PC-9 (cell line): ENCODE measurements at regions not wholly inside any gene's neighbourhood (a gene's known extent, or its start where the extent isn't known, plus 50 kb on each side); places are given as distances from the start of the nearest gene placed in this dataset.

Source experiments
- BruUV-seq: library from RNA; stranded (reverse); fragments of 400-500 nt; replicated peaks from 2 replicates; lab custom pipeline; 2021; lab: Mats Ljungman, UMichigan
- CTCF ChIA-PET: fragments of 300-600 bp; sonication (Branson Sonifier 250); formaldehyde crosslinking; loops from one replicate; lab custom pipeline; 2022; ENCODE audit warnings: antibody characterized with exemption; lab: Charles Lee
- POLR2A ChIA-PET: fragments of 300-600 bp; sonication (Branson Sonifier 250); formaldehyde crosslinking; loops from one replicate; lab custom pipeline; 2022; ENCODE audit warnings: antibody characterized with exemption; ENCODE audit not compliant: unreplicated experiment; lab: Charles Lee
- DNase-seq, 2 experiments: peaks; one replicate each; pipeline versions ENCODE4 v3.0.0 to v3.0.0-alpha.2; 2015 to 2022; ENCODE audit warnings: mixed read lengths in 1 of 2
- H2AFZ ChIP-seq: fragments of 200-600 bp; sonication (generic); 2 replicates; pipeline ENCODE4 v1.8.1; 2017; ENCODE audit warnings: antibody characterized with exemption
- H3F3A ChIP-seq: fragments of 200-600 bp; sonication (generic); 2 replicates; pipeline ENCODE4 v1.8.1; 2017; ENCODE audit warnings: antibody characterized with exemption, mild to moderate bottlenecking, low read depth; ENCODE audit not compliant: insufficient read depth
- H3K27ac ChIP-seq: fragments of 200-600 bp; sonication (generic); 2 replicates; pipeline ENCODE4 v1.6.1; 2016; ENCODE audit warnings: mixed run types
- H3K27me3 ChIP-seq: fragments of 200-600 bp; sonication (generic); 2 replicates; pipeline ENCODE4 v1.6.1; 2016; ENCODE audit warnings: low read depth, mixed run types; ENCODE audit not compliant: insufficient read depth
- H3K36me3 ChIP-seq: fragments of 200-600 bp; sonication (generic); 2 replicates; pipeline ENCODE4 v1.6.1; 2016; ENCODE audit warnings: low read depth, mixed run types
- H3K4me1 ChIP-seq: fragments of 200-600 bp; sonication (generic); replicated peaks from 2 replicates; pipeline ENCODE4 v1.6.1; 2016; ENCODE audit warnings: mixed run types; ENCODE audit not compliant: insufficient read depth
- H3K4me2 ChIP-seq: fragments of 200-600 bp; sonication (generic); 2 replicates; pipeline ENCODE4 v1.6.1; 2017; ENCODE audit warnings: mixed run types
- H3K4me3 ChIP-seq: fragments of 200-600 bp; sonication (generic); 2 replicates; pipeline ENCODE4 v1.6.1; 2016; ENCODE audit warnings: mixed run types
- H3K79me2 ChIP-seq: fragments of 200-600 bp; sonication (generic); 2 replicates; pipeline ENCODE4 v1.6.1; 2017; ENCODE audit warnings: low read depth, mixed run types
- H3K9me2 ChIP-seq: fragments of 200-600 bp; sonication (generic); 2 replicates; pipeline ENCODE4 v1.8.1; 2017; ENCODE audit warnings: mild to moderate bottlenecking; ENCODE audit not compliant: insufficient read depth
- H3K9me3 ChIP-seq: fragments of 200-600 bp; sonication (generic); 2 replicates; pipeline ENCODE4 v1.8.1; 2016; ENCODE audit warnings: low read depth; ENCODE audit not compliant: insufficient read depth
- H4K20me1 ChIP-seq: fragments of 200-600 bp; sonication (generic); 2 replicates; pipeline ENCODE4 v1.8.1; 2017; ENCODE audit not compliant: insufficient read depth
- CTCF ChIP-seq: fragments of 200-600 bp; sonication (generic); conservative IDR thresholded peaks from 2 replicates; pipeline ENCODE4 v1.6.1; 2017; ENCODE audit warnings: mixed run types, antibody characterized with exemption, mild to moderate bottlenecking, moderate library complexity
- EZH2 ChIP-seq: fragments of 200-600 bp; sonication (generic); IDR thresholded peaks from 2 replicates; pipeline ENCODE4 v1.8.0; 2017; ENCODE audit warnings: antibody characterized with exemption, low read depth
- intact Hi-C: fragments of 100-400 bp; cut with micrococcal nuclease; formaldehyde crosslinking; loops from one replicate; pipeline ENCODE4 v1.10.0; 2022; ENCODE audit not compliant: unreplicated experiment

GRCh38 chr2:15836689-15837610 is 103.4 kb upstream of the MYCN start:
- Histone ChIP-seq H3K79me2 (no peaks in the 10 kb centered on the region), H3F3A (no peaks in the 10 kb centered on the region), H3K4me2 (no peak overlapping the region), H3K36me3 (no peaks in the 10 kb centered on the region), H3K4me1 (peaks cover 11% of the 10 kb centered on the region; the same call in 1 of the 2 replicates), H3K9me2 (no peaks in the 10 kb centered on the region), H2AFZ (no peak overlapping the region), H4K20me1 (no peaks in the 10 kb centered on the region), H3K9me3 (no peaks in the 10 kb centered on the region), H3K27me3 (0 out of 2 replicates have a peak, but pooled peaks cover 10% of the 10 kb centered on the region), H3K4me3 (no peak overlapping the region), H3K27ac (no peak overlapping the region)
- no peak for DNase-seq
- ChIA-PET CTCF (no interaction called here), POLR2A (no interaction called here)
- TF ChIP-seq CTCF (no peak), EZH2 (no peak)
- no TSS peak for BruUV-seq
- intact Hi-C loops: no loop called here

- H3K36me3 ChIP-seq: no peaks in the 10 kb centered on the region
- H4K20me1 ChIP-seq: no peaks in the 10 kb centered on the region
- intact Hi-C loops: no loop called here
- H3F3A ChIP-seq: no peaks in the 10 kb centered on the region
- no peak overlapping the region for H3K27ac ChIP-seq
- no peak overlapping the region for H3K4me3 ChIP-seq
- no peaks in the 10 kb centered on the region for H3K9me3 ChIP-seq
- BruUV-seq: no TSS peak
- 0 out of 2 replicates have a peak, but pooled peaks cover 2% of the 10 kb centered on the region for H3K27me3 ChIP-seq
- POLR2A ChIA-PET: no interaction called here
- CTCF ChIA-PET: no interaction called here
- H3K79me2 ChIP-seq: no peaks in the 10 kb centered on the region
- no peak overlapping the region for H2AFZ ChIP-seq
- peaks cover 11% of the 10 kb centered on the region; the same call in 1 of the 2 replicates for H3K4me1 ChIP-seq
- no peaks in the 10 kb centered on the region for H3K9me2 ChIP-seq
- TF ChIP-seq EZH2: no peak
- TF ChIP-seq CTCF: no peak
- no peak for DNase-seq
- no peak overlapping the region for H3K4me2 ChIP-seq
Measured at GRCh38 chr2:15838481-15839090, 101.8 kb upstream of the MYCN start.

- intact Hi-C loops: no loop called here
- Histone ChIP-seq H3K27ac (no peak overlapping the region), H3K36me3 (no peaks in the 10 kb centered on the region), H3K9me2 (no peaks in the 10 kb centered on the region), H3K4me2 (peak overlapping the region; percentile 8; the same call in 1 of the 2 replicates), H3K4me1 (peaks cover 11% of the 10 kb centered on the region; the same call in 1 of the 2 replicates), H3K79me2 (no peaks in the 10 kb centered on the region), H2AFZ (no peak overlapping the region), H3F3A (no peaks in the 10 kb centered on the region), H3K9me3 (no peaks in the 10 kb centered on the region), H3K4me3 (no peak overlapping the region), H3K27me3 (0 out of 2 replicates have a peak, but pooled peaks cover 5% of the 10 kb centered on the region), H4K20me1 (no peaks in the 10 kb centered on the region)
- POLR2A ChIA-PET: no interaction called here
- DNase-seq: no peak
- CTCF ChIA-PET: no interaction called here
- BruUV-seq: no TSS peak
- TF ChIP-seq CTCF (no peak), EZH2 (no peak)
Measured at GRCh38 chr2:15839426-15840124, 100.8 kb upstream of the MYCN start.
